ENCODE measurements at regions not wholly inside any gene's neighbourhood (a gene's known extent, or its start where the extent isn't known, plus 50 kb on each side); places are given as distances from the start of the nearest gene placed in this dataset.

GRCh38 chrX:109793191-109793590 lies 60.1 kb upstream of the ACSL4 start:
- no peak overlapping the region for H3K4me3 Mint-ChIP-seq (ENCODE audit: unreplicated experiment)
- H3K4me3 ChIP-seq (ENCODE audit: low read depth, low read length), result no peak overlapping the region
- no peak for DNase-seq
- H3K9me3 ChIP-seq, result no peaks in the 10 kb centered on the region
- no peaks in the 10 kb centered on the region for H3K36me3 Mint-ChIP-seq (ENCODE audit: insufficient read depth, unreplicated experiment)
- peaks cover 10% of the 10 kb centered on the region for H3K4me1 Mint-ChIP-seq (ENCODE audit: low read depth, unreplicated experiment)
- CTCF ChIA-PET, result no interaction called here
- no peaks in the 10 kb centered on the region for H3K9me3 Mint-ChIP-seq (ENCODE audit: unreplicated experiment)
- H3K27ac Mint-ChIP-seq (ENCODE audit: unreplicated experiment), result no peak overlapping the region
- no TSS peak for BruUV-seq (replicated peaks)
- TF ChIP-seq, protein P1, sequence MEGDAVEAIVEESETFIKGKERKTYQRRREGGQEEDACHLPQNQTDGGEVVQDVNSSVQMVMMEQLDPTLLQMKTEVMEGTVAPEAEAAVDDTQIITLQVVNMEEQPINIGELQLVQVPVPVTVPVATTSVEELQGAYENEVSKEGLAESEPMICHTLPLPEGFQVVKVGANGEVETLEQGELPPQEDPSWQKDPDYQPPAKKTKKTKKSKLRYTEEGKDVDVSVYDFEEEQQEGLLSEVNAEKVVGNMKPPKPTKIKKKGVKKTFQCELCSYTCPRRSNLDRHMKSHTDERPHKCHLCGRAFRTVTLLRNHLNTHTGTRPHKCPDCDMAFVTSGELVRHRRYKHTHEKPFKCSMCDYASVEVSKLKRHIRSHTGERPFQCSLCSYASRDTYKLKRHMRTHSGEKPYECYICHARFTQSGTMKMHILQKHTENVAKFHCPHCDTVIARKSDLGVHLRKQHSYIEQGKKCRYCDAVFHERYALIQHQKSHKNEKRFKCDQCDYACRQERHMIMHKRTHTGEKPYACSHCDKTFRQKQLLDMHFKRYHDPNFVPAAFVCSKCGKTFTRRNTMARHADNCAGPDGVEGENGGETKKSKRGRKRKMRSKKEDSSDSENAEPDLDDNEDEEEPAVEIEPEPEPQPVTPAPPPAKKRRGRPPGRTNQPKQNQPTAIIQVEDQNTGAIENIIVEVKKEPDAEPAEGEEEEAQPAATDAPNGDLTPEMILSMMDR (IDR thresholded peaks at IDR 0.05; ENCODE audit: insufficient read depth in 1 of 2, low read depth in 1 of 2, low read length in 1 of 2, severe bottlenecking in 1 of 2, unreplicated experiment in 1 of 2), result no peak
- H3K27me3 Mint-ChIP-seq (ENCODE audit: insufficient read depth, unreplicated experiment), result no peaks in the 10 kb centered on the region
- H3K36me3 ChIP-seq (ENCODE audit: control insufficient read depth, insufficient read depth, low read length), result no peaks in the 10 kb centered on the region
- H3K27me3 ChIP-seq (replicated peaks; ENCODE audit: control insufficient read depth, insufficient read depth, low read length), result no peaks in the 10 kb centered on the region
- no peaks in the 10 kb centered on the region for H3K4me1 ChIP-seq
- intact Hi-C loops (cut with micrococcal nuclease; ENCODE audit: unreplicated experiment), result no loop called here
- POLR2A ChIA-PET, result no interaction called here

- Histone ChIP-seq H3K27me3 (replicated peaks; ENCODE audit: control insufficient read depth, insufficient read depth, low read length) (no peaks in the 10 kb centered on the region), H3K4me1 (no peaks in the 10 kb centered on the region), H3K36me3 (ENCODE audit: control insufficient read depth, insufficient read depth, low read length) (no peaks in the 10 kb centered on the region), H3K9me3 (no peaks in the 10 kb centered on the region), H3K4me3 (ENCODE audit: low read depth, low read length) (no peak overlapping the region)
- ChIA-PET POLR2A (no interaction called here), CTCF (no interaction called here)
- peak overlapping the region; percentile 36 for H3K27ac Mint-ChIP-seq (ENCODE audit: unreplicated experiment)
- H3K4me1 Mint-ChIP-seq (ENCODE audit: low read depth, unreplicated experiment), result peaks cover 10% of the 10 kb centered on the region
- no TSS peak for BruUV-seq (replicated peaks)
- H3K4me3 Mint-ChIP-seq (ENCODE audit: unreplicated experiment), result no peak overlapping the region
- H3K9me3 Mint-ChIP-seq (ENCODE audit: unreplicated experiment), result no peaks in the 10 kb centered on the region
- DNase-seq, result no peak
- TF ChIP-seq, protein P1 (IDR thresholded peaks at IDR 0.05; ENCODE audit: insufficient read depth in 1 of 2, low read depth in 1 of 2, low read length in 1 of 2, severe bottlenecking in 1 of 2, unreplicated experiment in 1 of 2), result no peak
- intact Hi-C loops (cut with micrococcal nuclease; ENCODE audit: unreplicated experiment), result no loop called here
- no peaks in the 10 kb centered on the region for H3K27me3 Mint-ChIP-seq (ENCODE audit: insufficient read depth, unreplicated experiment)
- H3K36me3 Mint-ChIP-seq (ENCODE audit: insufficient read depth, unreplicated experiment), result no peaks in the 10 kb centered on the region
Measured at GRCh38 chrX:109795682-109796081, 62.6 kb upstream of the ACSL4 start.

- H3K27ac Mint-ChIP-seq (ENCODE audit: unreplicated experiment), result no peak overlapping the region
- Histone ChIP-seq H3K4me3 (ENCODE audit: low read depth, low read length) (no peak overlapping the region), H3K4me1 (no peaks in the 10 kb centered on the region), H3K9me3 (no peaks in the 10 kb centered on the region), H3K36me3 (ENCODE audit: control insufficient read depth, insufficient read depth, low read length) (no peaks in the 10 kb centered on the region), H3K27me3 (replicated peaks; ENCODE audit: control insufficient read depth, insufficient read depth, low read length) (no peaks in the 10 kb centered on the region)
- no peaks in the 10 kb centered on the region for H3K27me3 Mint-ChIP-seq (ENCODE audit: insufficient read depth, unreplicated experiment)
- ChIA-PET CTCF (no interaction called here), POLR2A (no interaction called here)
- peak in 1 of 2 experiments; percentile 7 for DNase-seq
- no peaks in the 10 kb centered on the region for H3K36me3 Mint-ChIP-seq (ENCODE audit: insufficient read depth, unreplicated experiment)
- no peak overlapping the region for H3K4me3 Mint-ChIP-seq (ENCODE audit: unreplicated experiment)
- BruUV-seq (replicated peaks), result no TSS peak
- intact Hi-C loops (cut with micrococcal nuclease; ENCODE audit: unreplicated experiment), result no loop called here
- no peaks in the 10 kb centered on the region for H3K9me3 Mint-ChIP-seq (ENCODE audit: unreplicated experiment)
- H3K4me1 Mint-ChIP-seq (ENCODE audit: low read depth, unreplicated experiment), result peaks cover 10% of the 10 kb centered on the region
- TF ChIP-seq, protein P1 (IDR thresholded peaks at IDR 0.05; ENCODE audit: insufficient read depth in 1 of 2, low read depth in 1 of 2, low read length in 1 of 2, severe bottlenecking in 1 of 2, unreplicated experiment in 1 of 2), result no peak
Measured at GRCh38 chrX:109797311-109797975, 64.4 kb upstream of the ACSL4 start.
